ENCODE measurements at regions not wholly inside any gene's neighbourhood (a gene's known extent, or its start where the extent isn't known, plus 50 kb on each side); places are given as distances from the start of the nearest gene placed in this dataset.

DNA sequence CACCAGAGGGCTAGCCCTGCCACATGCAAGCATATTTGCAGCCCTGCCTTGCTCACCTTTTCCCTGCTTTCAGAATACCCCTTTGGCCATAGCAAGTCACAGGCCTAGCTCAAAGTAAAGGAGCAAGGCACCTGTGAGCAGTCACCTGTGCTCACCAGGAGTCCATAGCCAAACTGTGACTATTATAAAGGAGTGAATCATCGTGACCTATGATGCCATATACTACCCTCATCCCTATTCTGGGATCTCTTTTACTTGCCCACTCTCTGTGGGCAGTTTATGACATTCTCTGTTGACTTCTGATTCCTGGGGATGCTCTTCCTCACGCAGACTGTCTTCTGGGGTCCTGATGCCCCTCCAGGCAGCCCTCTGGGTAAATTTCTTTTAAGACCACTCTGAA lies 200.5 kb upstream of the NLRP1 start:
- no peak for DNase-seq (ENCODE audit: low read depth in 2 of 3, low spot score in 1 of 3)

DNA sequence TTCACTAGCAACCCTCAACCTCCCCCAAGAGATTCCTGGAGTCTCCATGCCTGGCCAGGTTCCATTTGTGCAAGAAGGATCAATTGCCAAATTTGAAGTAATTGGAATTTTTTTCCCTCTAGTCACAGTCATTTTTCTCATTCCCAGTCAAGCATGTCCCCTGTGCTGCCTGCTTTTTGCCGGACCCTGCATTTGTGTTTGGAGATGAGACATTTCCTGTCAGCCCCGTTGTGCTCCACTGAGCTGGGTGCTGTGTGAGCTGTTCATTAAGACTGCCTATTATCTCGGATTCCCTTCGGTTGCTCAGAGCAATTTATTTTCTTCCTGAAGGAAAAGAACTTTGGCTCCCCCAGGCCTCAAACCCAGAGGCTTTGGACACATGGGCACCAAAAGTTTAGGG lies 201.0 kb upstream of the NLRP1 start:
- DNase-seq (ENCODE audit: low read depth in 2 of 3, low spot score in 1 of 3) = no peak

DNA sequence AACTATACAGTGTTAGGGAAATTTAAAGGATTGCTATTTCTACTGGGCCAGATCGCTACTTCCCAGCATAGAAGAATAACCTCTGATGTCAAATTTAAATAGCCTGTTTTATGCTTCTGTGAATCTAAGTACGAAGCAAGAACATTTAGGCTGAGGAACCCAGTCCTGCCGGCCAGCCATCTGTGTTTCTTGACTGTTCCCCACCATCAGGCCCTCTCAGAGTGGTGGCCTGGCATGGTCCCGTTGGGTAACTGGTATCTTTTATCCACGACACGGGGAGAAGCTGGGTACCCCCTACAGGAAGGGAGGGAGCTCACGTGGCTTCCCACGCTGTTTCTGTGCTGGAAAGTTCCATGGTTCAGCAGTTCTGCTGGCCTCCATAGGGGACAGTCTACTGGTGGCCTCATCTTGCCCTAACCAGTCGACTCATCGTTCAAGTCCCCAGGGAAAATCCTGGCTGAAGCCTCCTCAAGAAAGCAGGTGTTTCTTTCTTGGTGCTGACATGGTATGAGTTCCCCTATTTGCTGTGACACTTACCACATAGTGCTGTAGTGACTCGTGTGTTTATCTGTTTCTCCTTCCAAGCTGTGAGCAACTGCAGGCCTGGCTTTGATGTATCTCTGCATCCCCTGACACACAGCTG lies 201.7 kb upstream of the NLRP1 start:
- DNase-seq (ENCODE audit: low read depth in 2 of 3, low spot score in 1 of 3) = no peak

DNA sequence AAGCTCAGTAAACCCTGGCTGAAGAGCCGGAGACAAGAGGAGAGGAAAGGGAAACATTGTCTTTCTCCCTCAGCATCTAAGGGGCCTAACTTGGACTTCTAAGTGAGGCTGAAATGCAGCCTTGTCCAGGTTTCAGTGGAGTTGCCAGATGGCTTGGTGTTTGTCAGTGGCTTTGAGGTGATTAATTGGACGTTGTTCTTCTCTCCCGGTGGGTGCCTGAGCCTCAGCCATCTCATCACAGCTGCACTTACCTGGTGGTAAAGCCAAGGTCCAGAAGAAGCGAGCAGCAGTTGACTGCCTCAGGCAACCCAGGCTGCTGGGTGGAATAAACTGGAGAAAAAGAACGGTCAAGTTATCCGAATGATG lies 202.2 kb upstream of the NLRP1 start:
- DNase-seq (ENCODE audit: low read depth in 2 of 3, low spot score in 1 of 3) = no peak

DNA sequence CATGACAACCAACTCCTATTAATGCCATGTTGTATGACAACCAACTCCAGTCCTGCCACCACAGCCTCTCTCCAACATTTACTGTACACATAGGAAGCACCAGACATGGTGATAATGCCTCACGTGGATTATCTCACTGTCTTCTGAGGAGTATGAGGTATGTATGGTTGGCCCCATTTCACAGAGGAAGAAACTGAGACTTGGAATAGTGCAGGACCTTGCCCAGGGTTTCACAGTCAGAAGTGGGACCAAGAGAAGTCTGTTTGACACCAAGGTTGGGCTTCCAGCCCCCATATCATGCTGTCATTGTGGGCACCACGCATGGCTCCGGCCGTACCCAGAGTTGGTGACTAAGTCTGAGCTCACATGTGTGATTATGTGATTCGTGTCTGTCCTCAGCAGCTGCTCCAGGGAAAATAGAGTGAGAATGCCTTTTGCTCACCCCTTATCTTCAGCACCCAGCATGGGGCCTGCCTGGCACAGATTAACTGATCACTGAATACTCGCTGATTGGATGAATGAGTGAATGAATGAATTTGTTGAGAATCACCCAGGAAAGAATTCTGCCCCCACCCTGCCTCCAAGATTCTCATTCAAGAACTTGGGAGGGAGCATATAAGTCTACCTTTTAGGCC lies 204.1 kb upstream of the NLRP1 start:
- DNase-seq (ENCODE audit: low read depth in 2 of 3, low spot score in 1 of 3) = no peak

DNA sequence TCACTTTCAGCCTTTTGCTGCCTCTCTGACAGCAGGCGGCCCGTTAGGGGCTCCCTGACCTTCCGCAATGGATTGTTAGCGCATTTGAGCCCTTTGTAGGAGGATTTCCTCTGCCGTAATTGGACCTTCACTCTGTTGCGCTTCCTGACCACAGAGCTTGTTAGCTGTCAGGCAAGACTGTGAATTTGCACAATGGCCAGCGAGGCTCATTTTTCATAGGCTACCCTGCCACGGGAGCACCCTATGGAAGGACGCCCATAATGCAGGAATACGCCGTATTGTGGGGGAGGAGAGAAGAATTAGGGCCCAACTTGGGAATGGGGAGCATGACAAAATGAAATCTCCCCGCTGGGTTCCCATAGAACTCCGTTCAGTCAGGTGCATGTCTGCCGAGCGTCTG lies 205.2 kb upstream of the NLRP1 start:
- no peak for DNase-seq (ENCODE audit: low read depth in 2 of 3, low spot score in 1 of 3)

DNA sequence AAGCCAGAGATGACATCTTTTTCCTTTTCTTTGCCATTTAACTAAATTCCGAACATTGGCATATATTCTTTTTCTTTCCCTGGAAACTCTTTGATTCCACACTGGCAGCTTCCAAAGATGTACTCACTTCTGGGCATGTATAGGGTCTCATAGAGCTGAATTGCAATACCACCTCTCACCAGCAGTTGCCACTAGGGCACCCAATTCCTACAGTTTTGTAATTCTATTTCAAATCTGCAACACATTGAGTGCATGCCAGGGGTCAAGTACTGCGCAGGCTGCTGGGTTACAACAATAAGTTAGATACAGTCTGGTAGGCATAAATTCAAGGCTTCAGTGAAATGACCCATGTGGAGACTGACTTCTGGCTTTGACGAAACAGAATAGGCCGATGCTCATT lies 208.8 kb upstream of the NLRP1 start:
- DNase-seq (ENCODE audit: low read depth in 2 of 3, low spot score in 1 of 3) = no peak

DNA sequence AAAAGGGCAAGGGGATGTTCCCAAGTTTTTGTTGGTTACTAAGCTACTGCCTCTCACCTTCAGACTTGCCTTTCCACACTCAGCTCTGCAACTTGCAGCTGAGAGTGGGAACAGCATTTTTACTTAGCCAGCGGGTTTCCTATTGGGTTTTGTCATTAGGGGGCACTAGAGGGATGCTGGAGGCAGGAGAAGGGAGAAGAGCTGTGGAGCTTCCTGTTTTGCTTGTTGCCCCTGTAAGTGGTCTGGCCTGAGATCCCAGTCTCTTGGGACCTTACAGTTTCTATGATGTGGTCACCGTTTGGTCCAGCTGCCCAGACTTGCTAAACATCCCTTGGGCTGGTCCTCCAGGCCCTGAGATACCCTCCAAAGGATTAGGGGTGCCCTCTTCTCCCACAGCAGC lies 209.6 kb upstream of the NLRP1 start:
- DNase-seq (ENCODE audit: low read depth in 2 of 3, low spot score in 1 of 3) = no peak

DNA sequence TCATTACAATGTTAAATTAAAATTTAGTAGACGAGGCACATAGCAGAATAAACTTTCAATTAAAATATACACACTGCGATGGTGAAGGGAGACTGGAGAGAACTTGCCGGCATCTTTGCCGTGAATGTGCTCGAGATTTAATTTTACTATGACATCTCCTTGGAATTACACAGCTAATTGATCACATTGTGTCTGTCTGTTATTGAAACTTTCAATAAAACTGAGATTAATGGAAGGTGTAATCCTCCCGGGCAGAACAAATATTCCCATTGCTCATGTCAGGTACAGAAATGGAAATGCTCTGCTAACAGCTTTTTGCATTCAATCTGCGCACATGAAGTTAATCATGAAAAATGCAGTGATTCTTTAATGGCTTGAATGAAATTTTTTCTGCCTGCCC lies 210.1 kb upstream of the NLRP1 start:
- DNase-seq (ENCODE audit: low read depth in 2 of 3, low spot score in 1 of 3) = no peak

DNA sequence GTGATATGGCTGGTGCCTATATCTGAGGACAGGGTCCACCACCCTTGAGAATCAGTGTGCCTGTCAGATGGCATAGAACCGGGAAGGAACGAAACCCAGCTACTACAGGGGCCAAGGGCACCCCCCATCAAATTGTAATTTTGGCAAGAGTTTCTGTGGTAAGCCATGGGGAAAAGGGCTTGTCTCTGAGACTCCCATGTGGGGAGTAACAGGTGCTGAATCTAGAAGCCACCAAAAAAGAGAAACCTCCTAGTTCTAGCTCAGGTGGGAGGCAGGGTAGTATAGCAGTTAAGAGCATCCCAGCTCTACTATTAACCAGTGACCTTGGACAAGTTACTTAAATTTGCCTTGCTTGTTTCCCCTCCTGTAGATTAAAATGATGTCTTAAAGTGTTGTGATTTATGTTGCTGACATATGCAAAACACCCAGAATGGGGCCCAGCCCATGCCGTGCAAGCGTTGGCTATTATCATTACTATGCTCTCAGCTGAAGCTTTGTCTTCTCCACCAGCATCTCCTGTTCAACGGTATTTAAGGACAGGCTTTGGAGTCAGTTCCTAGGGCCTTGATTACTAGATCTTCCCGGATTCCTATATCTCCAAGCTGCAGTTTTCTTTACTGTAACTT lies 210.7 kb upstream of the NLRP1 start:
- DNase-seq (ENCODE audit: low read depth in 2 of 3, low spot score in 1 of 3) = no peak

DNA sequence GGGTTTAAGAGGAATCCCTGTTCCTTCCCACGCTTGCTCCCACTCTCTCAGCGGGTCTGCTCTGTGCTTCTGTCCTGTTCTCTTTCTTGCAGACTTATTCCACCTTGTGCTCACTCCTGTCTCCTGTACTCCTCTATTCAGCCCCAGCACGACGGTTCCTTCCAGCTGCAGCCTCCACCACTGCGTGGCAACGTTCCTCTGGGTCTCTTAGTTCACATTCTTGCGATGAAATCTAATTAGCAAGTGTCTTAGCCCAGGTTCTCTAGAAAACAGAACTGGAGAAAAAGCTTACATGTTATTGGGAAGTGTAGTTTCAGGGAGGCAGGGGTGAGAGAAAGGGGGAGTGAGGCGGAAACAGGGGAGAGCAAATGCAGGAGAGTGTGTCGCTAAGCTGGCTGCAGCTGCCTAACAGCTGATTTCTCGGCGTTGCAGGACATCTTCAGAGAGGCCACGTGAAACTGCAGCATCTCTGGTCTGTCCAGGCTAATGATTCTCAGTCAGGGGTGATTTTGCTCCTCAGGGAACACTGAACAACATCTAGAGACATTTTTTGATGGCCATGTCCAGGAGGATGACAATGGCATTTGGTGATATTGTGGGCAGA lies 213.2 kb upstream of the NLRP1 start:
- no peak for DNase-seq (ENCODE audit: low read depth in 2 of 3, low spot score in 1 of 3)

DNA sequence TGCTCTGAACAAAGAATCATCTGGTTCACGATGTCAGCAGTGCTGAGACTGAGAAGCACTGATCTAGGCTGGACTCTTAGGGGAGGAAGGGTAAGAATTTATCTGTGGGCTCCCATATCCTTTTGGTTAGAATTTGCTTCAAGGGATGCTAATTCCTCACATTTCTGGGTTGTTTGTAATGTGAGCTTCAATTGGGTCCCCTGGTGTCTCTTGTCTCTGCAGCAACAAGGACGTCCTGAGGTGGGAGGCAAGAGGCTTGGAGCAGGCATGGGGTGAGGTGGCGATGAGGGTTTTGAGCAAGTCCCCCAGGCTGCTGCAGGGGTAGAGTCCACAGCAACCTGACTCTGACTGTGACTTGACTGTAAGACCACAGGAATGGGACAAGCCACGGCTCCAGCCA lies 213.8 kb upstream of the NLRP1 start:
- no peak for DNase-seq (ENCODE audit: low read depth in 2 of 3, low spot score in 1 of 3)

DNA sequence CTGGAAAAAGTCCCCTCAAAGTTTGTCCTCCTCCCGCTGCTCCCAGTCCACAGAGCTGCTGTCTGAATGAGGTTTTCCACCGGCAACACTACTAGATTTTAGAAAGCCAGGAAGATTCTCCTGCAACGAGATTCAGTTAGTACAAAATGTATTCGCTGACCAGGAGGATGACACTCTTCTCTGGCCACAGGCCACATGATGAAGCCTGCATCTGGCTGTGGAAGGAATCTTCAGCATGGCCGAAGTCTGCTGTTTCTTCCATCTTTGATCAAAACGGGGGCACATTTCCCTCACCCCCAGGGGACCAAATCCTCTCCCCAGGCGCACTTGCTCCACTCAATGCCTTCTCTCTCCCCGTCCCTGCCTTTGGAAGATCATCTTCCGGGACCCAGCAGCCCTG lies 215.8 kb upstream of the NLRP1 start:
- no peak for DNase-seq (ENCODE audit: low read depth in 2 of 3, low spot score in 1 of 3)

DNA sequence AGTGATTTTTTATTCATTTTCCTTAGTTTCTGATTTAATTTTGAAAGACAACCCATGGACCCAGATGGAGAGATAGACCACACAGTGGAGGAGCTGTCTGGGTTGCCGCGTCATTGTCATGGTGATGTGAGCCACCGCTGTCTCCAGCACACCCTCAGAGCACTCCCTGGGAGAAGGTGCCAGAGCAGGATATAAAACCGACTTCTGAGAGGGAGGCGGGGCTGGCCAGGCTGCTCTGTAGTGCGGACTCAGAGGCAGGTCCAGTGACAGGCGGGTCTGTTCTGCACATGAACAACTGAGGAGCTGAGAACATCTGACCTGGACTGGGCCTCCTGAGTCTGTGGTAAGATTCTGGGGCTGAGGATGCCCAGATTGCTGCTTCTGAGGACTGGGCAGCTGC lies 216.3 kb upstream of the NLRP1 start:
- DNase-seq (ENCODE audit: low read depth in 2 of 3, low spot score in 1 of 3) = no peak

DNA sequence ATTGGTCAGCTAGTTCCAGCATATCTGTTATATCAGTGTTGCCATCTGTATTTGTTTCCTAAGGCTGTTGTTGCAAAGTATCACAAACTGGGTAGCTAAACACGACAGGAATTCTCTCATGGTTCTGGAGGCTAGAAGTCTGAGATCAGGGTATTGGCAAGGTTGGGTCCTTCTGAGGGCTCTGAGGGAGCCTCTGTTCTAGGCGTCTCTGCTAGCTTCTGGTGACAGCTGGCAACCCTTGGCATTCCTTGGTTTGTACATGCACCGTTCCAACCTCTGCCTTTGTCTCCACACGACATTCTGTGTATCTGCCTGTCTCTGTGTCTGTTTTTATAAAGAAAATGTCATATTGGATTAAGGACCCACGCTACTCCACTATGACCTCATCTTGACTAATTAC lies 219.9 kb upstream of the NLRP1 start:
- no peak for DNase-seq (ENCODE audit: low read depth in 2 of 3, low spot score in 1 of 3)

DNA sequence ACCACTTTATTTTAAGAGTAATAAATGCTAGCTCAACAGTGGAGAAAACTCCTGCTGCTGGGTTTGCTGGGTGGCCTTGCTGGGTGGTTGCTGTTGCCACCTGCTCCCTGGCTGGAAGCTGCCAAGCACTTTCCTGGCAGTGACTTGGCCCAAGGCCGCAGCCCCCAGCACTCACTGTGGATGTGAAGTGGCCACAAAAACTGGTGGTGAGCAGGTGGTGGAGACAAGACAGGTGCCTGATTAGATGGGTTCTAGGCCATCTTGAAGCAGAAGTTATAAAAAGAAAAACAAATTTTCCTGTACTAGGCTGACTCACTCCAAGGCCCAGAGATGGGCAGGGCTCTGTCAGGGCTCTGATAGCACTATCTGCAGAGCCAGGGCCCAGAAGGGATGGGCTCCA lies 224.7 kb upstream of the NLRP1 start:
- no peak for DNase-seq (ENCODE audit: low read depth in 2 of 3, low spot score in 1 of 3)

DNA sequence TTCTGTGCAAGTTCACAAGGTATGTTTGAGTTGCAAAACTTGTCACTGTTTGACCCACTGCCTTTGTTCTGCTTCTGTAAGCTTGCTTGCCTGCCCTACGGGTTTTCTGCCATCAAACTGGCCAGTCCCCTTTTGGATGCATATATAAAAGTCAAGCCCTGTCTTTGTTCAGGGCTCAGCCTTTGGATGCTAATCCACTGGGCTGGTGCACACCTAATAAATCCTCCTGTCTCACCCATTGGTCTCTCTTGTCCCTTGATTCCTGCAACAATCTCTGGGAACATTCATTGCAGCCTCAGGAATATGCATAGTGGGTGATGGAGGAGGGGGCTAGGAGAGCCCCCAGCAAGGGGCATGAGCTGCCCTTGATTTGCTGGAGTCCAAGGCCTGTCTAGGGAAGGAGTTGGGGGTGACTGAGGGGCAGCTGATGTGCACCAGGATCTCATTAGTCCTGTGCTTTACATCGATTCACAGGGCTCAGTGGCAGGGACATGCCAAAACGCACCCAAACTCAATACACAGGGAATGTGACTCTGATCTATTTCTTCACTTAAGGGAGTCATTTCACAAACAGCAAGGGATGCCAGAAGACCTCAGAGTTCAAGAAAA lies 225.4 kb upstream of the NLRP1 start:
- no peak for DNase-seq (ENCODE audit: low read depth in 2 of 3, low spot score in 1 of 3)

DNA sequence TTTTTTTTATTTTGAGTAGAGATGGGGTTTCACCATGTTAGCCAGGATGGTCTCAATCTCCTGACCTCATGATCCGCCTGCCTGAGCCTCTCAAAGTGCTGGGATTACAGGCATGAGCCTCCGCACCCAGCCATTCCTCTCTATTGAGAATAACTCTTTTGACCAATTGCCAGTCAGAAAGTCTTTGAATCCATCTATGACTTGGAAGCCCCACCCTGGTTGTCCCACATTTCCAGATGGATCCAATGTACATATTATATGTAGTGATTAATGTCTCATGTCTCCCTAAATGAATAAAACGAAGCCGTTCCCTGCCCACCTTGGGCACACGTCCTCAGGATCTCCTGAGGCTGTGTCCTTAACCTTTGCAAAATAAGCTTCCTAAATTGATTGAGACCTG lies 228.3 kb upstream of the NLRP1 start:
- DNase-seq (ENCODE audit: low read depth in 2 of 3, low spot score in 1 of 3) = no peak

DNA sequence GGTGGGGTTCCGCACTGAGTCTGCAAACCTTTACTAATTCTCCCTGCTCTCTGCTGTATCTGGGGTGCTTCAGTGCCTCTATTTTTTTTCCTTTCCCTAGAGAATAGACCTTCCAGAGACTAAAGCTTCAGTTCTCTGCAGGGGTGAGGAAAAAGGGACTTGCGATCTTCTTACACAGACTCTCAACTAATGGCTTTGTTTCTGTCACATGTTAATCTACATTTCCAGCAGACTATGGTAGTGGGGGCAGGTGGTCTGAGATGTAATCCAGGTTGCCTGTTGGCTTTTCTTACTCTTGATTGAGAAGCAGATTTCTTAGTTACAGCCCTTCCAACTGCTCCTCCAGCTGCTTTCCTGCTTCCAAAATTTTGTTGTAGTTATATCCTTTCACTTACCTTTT lies 229.0 kb upstream of the NLRP1 start:
- DNase-seq (ENCODE audit: low read depth in 2 of 3, low spot score in 1 of 3) = no peak

DNA sequence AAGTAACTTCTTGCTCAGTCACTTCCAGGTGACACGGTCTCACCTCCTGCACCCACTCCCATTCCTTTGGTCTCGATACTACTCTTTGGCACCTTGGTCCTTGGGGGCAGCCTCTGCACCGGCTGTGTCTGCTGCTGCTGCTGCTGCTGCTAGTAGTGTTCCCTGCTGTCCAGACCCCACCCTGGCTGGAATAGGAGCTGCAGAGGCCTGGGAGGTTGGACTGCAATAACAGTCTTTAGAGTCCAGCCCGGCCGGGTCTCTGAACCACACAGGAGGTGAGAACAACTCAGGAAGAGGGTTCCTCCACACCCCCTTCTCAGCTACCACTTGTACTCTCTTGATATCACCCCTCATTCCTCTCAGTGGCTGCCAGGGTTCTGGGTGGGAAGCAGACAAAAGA lies 231.1 kb upstream of the NLRP1 start:
- DNase-seq (ENCODE audit: low read depth in 2 of 3, low spot score in 1 of 3) = no peak

DNA sequence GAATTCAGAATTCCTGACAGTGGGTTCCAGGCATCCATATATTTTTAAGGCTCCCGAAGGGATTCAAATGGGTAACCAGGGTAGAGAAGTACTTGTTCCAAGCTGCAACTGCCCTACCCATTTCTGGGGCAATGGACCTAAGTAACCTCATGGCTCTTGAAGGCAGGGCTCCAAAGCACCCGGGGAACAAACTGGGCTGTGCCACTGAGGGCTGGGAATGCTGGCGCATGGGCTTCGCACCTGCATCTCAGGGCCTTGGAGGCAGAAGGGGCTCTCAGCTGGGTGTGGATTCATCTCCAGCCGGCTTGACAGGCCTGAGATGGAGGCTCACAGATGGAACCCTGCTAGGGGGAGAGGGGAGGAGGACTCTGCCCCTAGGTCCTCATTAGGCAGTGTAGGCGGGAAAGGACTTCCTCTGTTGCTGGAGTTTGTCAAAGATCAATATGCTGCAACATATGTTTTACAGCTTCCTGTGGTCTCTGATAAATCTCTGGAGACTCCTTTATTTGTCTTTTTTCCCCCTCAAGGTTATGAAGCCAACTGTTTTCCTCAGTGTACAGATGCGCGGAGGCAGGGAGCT lies 232.3 kb upstream of the NLRP1 start:
- DNase-seq (ENCODE audit: low read depth in 2 of 3, low spot score in 1 of 3) = no peak
